NCI-H460 (cell line): ENCODE measurements at regions not wholly inside any gene's neighbourhood (a gene's known extent, or its start where the extent isn't known, plus 50 kb on each side); places are given as distances from the start of the nearest gene placed in this dataset.

Source experiments
- small RNA-seq, 2 experiments: library from RNA; depleted of rRNA; stranded (forward); fragments of <200 nt; gene quantifications; one replicate each; pipeline ENCODE3, GENCODE V24; 2014

Small RNAs in the stretch of these regions (small RNA-seq; reads per million reads assigned to genes)
- gene AC092451.1: 0 reads per million in 2 experiments
- 0.21 to 0.41 reads per million in 2 experiments for gene RNU4-67P
